Heart right ventricle (tissue), 16 donors: ENCODE measurements at regions not wholly inside any gene's neighbourhood (a gene's known extent, or its start where the extent isn't known, plus 50 kb on each side); places are given as distances from the start of the nearest gene placed in this dataset.

ENCODE experiments used
- ATAC-seq, 8 donors: fragments of 200-7000 bp; cut with Tn5 transposase; one replicate each; pipeline ENCODE4 v1.9.1; 2020; ENCODE audit warnings: mild to moderate bottlenecking in 8 of 8, moderate library complexity in 8 of 8, moderate number of reproducible peaks in 1 of 8
- DNase-seq, 2 donors: peaks; one replicate each; pipeline ENCODE4 v3.0.0-alpha.2; 2020
- H3K27ac ChIP-seq, 10 donors: fragments of 200-600 bp; sonication (generic) in 2 of 10; one replicate each; pipeline versions ENCODE4 v1.5.0 to v1.8.0; 2020 to 2022; ENCODE audit warnings: mild to moderate bottlenecking in 3 of 10
- H3K27me3 ChIP-seq, 7 donors: fragments of 200-600 bp; one replicate each; pipeline ENCODE4 v1.8.0; 2021 to 2022; ENCODE audit warnings: mild to moderate bottlenecking in 2 of 7
- H3K36me3 ChIP-seq, 9 donors: fragments of 200-600 bp; sonication (generic) in 1 of 9; one replicate each; pipeline versions ENCODE4 v1.5.0 to v1.8.0; 2020 to 2022; ENCODE audit warnings: mild to moderate bottlenecking in 2 of 9
- H3K4me1 ChIP-seq, 9 donors: fragments of 200-600 bp; sonication (generic) in 1 of 9; one replicate each; pipeline versions ENCODE4 v1.5.0 to v1.8.0; 2020 to 2022; ENCODE audit warnings: mild to moderate bottlenecking in 4 of 9
- H3K4me3 ChIP-seq, 10 donors: fragments of 200-600 bp; sonication (generic) in 2 of 10; one replicate each; pipeline versions ENCODE4 v1.5.0 to v1.8.0; 2020 to 2022; ENCODE audit warnings: mild to moderate bottlenecking in 7 of 10, moderate library complexity in 2 of 10
- H3K9me3 ChIP-seq, 11 donors: fragments of 200-600 bp in 10 of 11; sonication (generic) in 2 of 11; one replicate each; pipeline versions ENCODE4 v1.5.0 to v1.8.0; 2013 to 2022; ENCODE audit warnings: mild to moderate bottlenecking in 2 of 11, control low read depth in 1 of 11, moderate library complexity in 1 of 11
- CTCF ChIP-seq, 9 donors: fragments of 200-600 bp; sonication (generic) in 2 of 9; IDR thresholded peaks; one replicate each; pipeline versions ENCODE4 v1.5.0 to v1.8.0; 2021 to 2022; ENCODE audit warnings: antibody characterized with exemption in 9 of 9, mild to moderate bottlenecking in 5 of 9, moderate library complexity in 1 of 9
- WGBS, 2 donors: extraction: QIAGEN DNeasy Blood & Tissue Kit; methylation state at CpG; one replicate each; pipeline ENCODE4 v1.1.7; 2013; ENCODE audit warnings: inconsistent platforms in 1 of 2; 5-methylcytosine and 5-hydroxymethylcytosine counted together
- intact Hi-C, 10 donors: fragments of 100-400 bp; cut with DNase I; formaldehyde crosslinking; loops; one replicate each; pipeline versions ENCODE4 v1.11.1 to v1.14.2; 2022
- donor health status: Arrhythmogenic right ventricular cardiomyopathy.
- donor health status: ischemic (EF 13 %, LVEDD 7.1; RV severe dilation, severe dysfunction).
- donor health status: healthy with polysubstance abuse.
- donor health status: DM: no; HTN: yes; CAD: no.
- donor health status: DM: no; HTN: no; CAD: no.
- donor health status: ischemic (EF 25% LVEDD 6.9; RV normal size, moderate dysfunction).
- donor health status: ischemic (EF 25% LVEDD 5.7; RV mildly dilated, moderate dysfunction).
- donor health status: healthy.
- donor health status: DM: yes; HTN: yes; CAD: no.
- donor health status: Ischemic cardiomyopathy.
- donor health status: ischemic (EF 35%, LVEDD 5.7; RV mildly dilated, moderate dysfunction).
- donor health status: nonischemic (EF 11% LVEDD 7.7; RV severe dilation, severe dysfunction).
- donor health status: DM: yes; HTN: yes; CAD: no.
- donor health status: PGD.
- donor health status: ischemic (EF 29% LVEDD 5.4; RV normal size, mild dysfunction).
- donor health status: nonischemic (EF 23%, LVEDD 6.1; RV moderate dilation, normal function).

GRCh38 chr16:85463672-85464382 is 149.3 kb upstream of the GSE1 start:
- Histone ChIP-seq H3K36me3 (no peaks in the 10 kb centered on the region), H3K9me3 (no peaks in the 10 kb centered on the region), H3K27ac (no peak overlapping the region), H3K4me3 (no peak overlapping the region), H3K4me1 (peaks cover 29 to 76% (median 50%) of the 10 kb centered on the region in 9 donors), H3K27me3 (peaks cover 0 to 35% (median 7%) of the 10 kb centered on the region in 7 donors)
- DNase-seq: no peak
- TF ChIP-seq CTCF (IDR thresholded peaks at IDR 0.05): no peak
- ATAC-seq: no peak
- intact Hi-C loops: loop anchor here in 1 of 10 donors (5.0 kb wide), 1 partner anchor 88 kb away; no protein-coding TSS in a partner anchor
- 83 to 85% methylated on average over 26 of the region's 26 CpGs for WGBS, 2 donors

- intact Hi-C loops: loop anchor here in 1 of 10 donors (5.0 kb wide), 2 partner anchors 88 to 148 kb away; partner anchors contain the start of gene GSE1
- H3K4me3 ChIP-seq: no peak overlapping the region
- 85 to 87% methylated on average over 30 of the region's 30 CpGs for WGBS, 2 donors
- ATAC-seq (no peak), DNase-seq (no peak)
- peaks cover 29 to 68% (median 48%) of the 10 kb centered on the region in 9 donors for H3K4me1 ChIP-seq
- TF ChIP-seq CTCF (IDR thresholded peaks at IDR 0.05): no peak
- H3K27ac ChIP-seq: peak overlapping the region in 2 of 10 donors; percentile 44 to 74
- H3K36me3 ChIP-seq: no peaks in the 10 kb centered on the region
- H3K27me3 ChIP-seq: peaks cover 0 to 35% (median 7%) of the 10 kb centered on the region in 7 donors
- no peaks in the 10 kb centered on the region for H3K9me3 ChIP-seq
These were observed 148.5 kb upstream of the GSE1 start for GRCh38 chr16:85464383-85465305.

- peak; percentile 79 to 80 for DNase-seq
- 39 to 42% methylated on average over 12 of the region's 12 CpGs for WGBS, 2 donors
- Histone ChIP-seq H3K27ac (peak overlapping the region in 9 of 10 donors; percentile 44 to 76 (median 57)), H3K4me3 (no peak overlapping the region), H3K4me1 (peaks cover 21 to 58% (median 38%) of the 10 kb centered on the region in 9 donors), H3K36me3 (no peaks in the 10 kb centered on the region), H3K9me3 (no peaks in the 10 kb centered on the region), H3K27me3 (peaks cover 0 to 35% (median 7%) of the 10 kb centered on the region in 7 donors)
- peak; percentile 59 to 92 (median 78) for ATAC-seq
- intact Hi-C loops: loop anchor here in 1 of 10 donors (5.0 kb wide), 1 partner anchor 147 kb away; the partner anchor contains the start of gene GSE1
- no peak for TF ChIP-seq CTCF (IDR thresholded peaks at IDR 0.05)
These were observed 147.5 kb upstream of the GSE1 start for GRCh38 chr16:85465328-85466303.
